Left ventricle myocardium inferior (tissue), 1 donor: ENCODE measurements at regions not wholly inside any gene's neighbourhood (a gene's known extent, or its start where the extent isn't known, plus 50 kb on each side); places are given as distances from the start of the nearest gene placed in this dataset.

Experiments used
- DNase-seq: peaks from one replicate; pipeline ENCODE4 v3.0.0-alpha.2; 2020
- H3K27ac ChIP-seq: fragments of 200-600 bp; replicated peaks from 2 replicates; pipeline ENCODE4 v1.8.0; 2021
- H3K27me3 ChIP-seq: fragments of 200-600 bp; 2 replicates; pipeline ENCODE4 v1.8.0; 2021; ENCODE audit warnings: low read depth
- H3K36me3 ChIP-seq: fragments of 200-600 bp; 2 replicates; pipeline ENCODE4 v1.8.0; 2021
- H3K4me1 ChIP-seq: fragments of 200-600 bp; 2 replicates; pipeline ENCODE4 v1.8.0; 2021
- H3K4me3 ChIP-seq: fragments of 200-600 bp; 2 replicates; pipeline ENCODE4 v1.8.0; 2021; ENCODE audit warnings: mild to moderate bottlenecking, moderate library complexity
- H3K9me3 ChIP-seq: fragments of 200-600 bp; replicated peaks from 2 replicates; pipeline ENCODE4 v1.8.0; 2021
- CTCF ChIP-seq: fragments of 200-600 bp; IDR thresholded peaks from 2 replicates; pipeline ENCODE4 v1.8.0; 2021; ENCODE audit warnings: antibody characterized with exemption, mild to moderate bottlenecking, borderline replicate concordance
- intact Hi-C: fragments of 100-400 bp; cut with micrococcal nuclease; formaldehyde crosslinking; loops from one replicate; pipeline ENCODE4 v1.11.0; 2022
- donor health status: DM: no; HTN: yes; CAD: no; lungs with severe emphysema.

- DNase-seq = no peak
- Histone ChIP-seq H3K4me1 (no peaks in the 10 kb centered on the region), H3K27me3 (no peaks in the 10 kb centered on the region), H3K9me3 (peaks cover 40% of the 10 kb centered on the region), H3K36me3 (no peaks in the 10 kb centered on the region), H3K27ac (no peak overlapping the region), H3K4me3 (no peak overlapping the region)
- no peak for TF ChIP-seq CTCF
- intact Hi-C loops = no loop called here
Observed at GRCh38 chr14:71262441-71262840, 355.2 kb downstream of the PCNX1 start.

DNA sequence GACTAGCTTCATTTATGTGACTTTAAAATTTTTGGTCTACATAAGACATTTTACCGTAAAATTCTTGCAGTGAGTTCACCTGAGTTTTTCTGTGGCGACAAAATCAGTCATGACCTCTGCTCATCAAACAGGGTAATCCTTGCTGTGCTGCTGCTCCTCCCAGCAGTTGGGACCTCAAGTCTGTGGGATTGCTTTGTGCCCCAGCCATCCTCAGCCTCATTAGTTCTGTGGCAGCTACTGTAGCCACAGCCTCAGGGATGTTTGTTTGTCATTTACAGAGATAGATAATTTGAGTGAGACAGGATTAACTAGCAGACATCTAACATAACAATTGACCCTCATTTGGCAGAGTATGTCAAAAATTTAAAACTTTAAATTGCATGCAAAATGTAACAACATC, 357.0 kb downstream of the PCNX1 start:
- Histone ChIP-seq H3K4me1 (no peaks in the 10 kb centered on the region), H3K4me3 (no peak overlapping the region), H3K9me3 (peaks cover 22% of the 10 kb centered on the region), H3K36me3 (no peaks in the 10 kb centered on the region), H3K27ac (no peak overlapping the region), H3K27me3 (no peaks in the 10 kb centered on the region)
- TF ChIP-seq CTCF = no peak
- DNase-seq = no peak
- intact Hi-C loops = no loop called here

DNA sequence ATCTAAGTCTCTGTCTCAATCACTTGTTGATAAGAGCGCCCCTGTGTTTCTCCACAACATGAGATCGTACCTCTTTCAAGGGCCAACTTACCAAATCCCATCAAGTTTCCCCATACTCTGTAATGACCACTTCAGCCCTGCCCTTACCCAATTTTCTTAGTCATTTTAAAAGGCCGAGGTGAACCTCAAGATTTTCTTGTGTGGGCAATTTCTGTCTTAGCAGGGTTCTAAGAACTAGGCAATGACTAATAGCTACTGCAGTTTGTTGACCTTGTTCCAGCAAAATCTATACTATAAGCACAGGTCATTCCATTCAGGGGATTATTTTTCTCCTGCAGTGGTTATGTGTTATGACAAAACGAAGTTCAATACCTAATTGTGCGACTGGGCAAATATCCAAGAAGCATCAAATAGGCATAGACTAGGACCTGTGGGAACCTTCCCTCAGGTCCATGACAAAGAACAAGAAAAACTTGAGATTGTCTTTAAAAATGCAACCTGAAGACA, 359.8 kb downstream of the PCNX1 start:
- H3K36me3 ChIP-seq = no peaks in the 10 kb centered on the region
- no peaks in the 10 kb centered on the region for H3K27me3 ChIP-seq
- no peak overlapping the region for H3K27ac ChIP-seq
- H3K4me3 ChIP-seq = no peak overlapping the region
- no peaks in the 10 kb centered on the region for H3K4me1 ChIP-seq
- no peak for TF ChIP-seq CTCF
- intact Hi-C loops = no loop called here
- no peak for DNase-seq
- peaks cover 12% of the 10 kb centered on the region for H3K9me3 ChIP-seq

DNA sequence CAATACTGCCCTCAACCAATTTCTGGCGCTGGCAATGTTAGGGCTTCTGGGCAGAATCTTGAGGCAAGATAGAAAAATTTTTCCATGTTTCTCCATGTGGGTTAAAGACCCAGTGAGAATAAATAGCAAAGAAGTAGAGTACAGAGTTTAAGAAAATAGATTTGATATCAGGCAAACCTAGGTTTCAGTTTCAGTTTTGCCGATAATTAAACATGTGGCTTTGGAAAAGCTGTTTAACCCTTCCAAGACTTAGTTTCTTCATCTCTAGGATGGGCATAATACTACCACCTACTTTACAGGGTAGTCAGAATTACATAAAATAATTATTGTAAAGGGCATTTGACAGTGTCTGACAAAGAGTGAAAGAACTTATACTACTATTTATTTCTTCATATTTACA, 360.4 kb downstream of the PCNX1 start:
- H3K4me3 ChIP-seq = no peak overlapping the region

GRCh38 chr14:71270111-71270510, 362.9 kb downstream of the PCNX1 start:
- TF ChIP-seq CTCF = no peak
- no peak overlapping the region for H3K4me3 ChIP-seq
- no peak for DNase-seq
- no peaks in the 10 kb centered on the region for H3K36me3 ChIP-seq
- no peaks in the 10 kb centered on the region for H3K4me1 ChIP-seq
- peaks cover 11% of the 10 kb centered on the region for H3K9me3 ChIP-seq
- no peak overlapping the region for H3K27ac ChIP-seq
- intact Hi-C loops = no loop called here
- H3K27me3 ChIP-seq = no peaks in the 10 kb centered on the region

More for the DNA sequence above, 360.4 kb downstream of the PCNX1 start:
- intact Hi-C loops = no loop called here
- no peaks in the 10 kb centered on the region for H3K36me3 ChIP-seq
- H3K27me3 ChIP-seq = no peaks in the 10 kb centered on the region
- H3K9me3 ChIP-seq = peaks cover 12% of the 10 kb centered on the region
- no peaks in the 10 kb centered on the region for H3K4me1 ChIP-seq
- no peak for TF ChIP-seq CTCF
- DNase-seq = no peak
- no peak overlapping the region for H3K27ac ChIP-seq
